WTC11 (cell line): ENCODE measurements at regions not wholly inside any gene's neighbourhood (a gene's known extent, or its start where the extent isn't known, plus 50 kb on each side); places are given as distances from the start of the nearest gene placed in this dataset.

Source experiments
- ATAC-seq: fragments of 200-7000 bp; cut with Tn5 transposase; 2 replicates; pipeline ENCODE4 v1.10.0; 2021; ENCODE audit warnings: mild to moderate bottlenecking, moderate library complexity
- CTCF ChIA-PET: fragments of 300-600 bp; sonication (Branson Sonifier 250); formaldehyde crosslinking; loops from one replicate; lab custom pipeline; 2021; ENCODE audit warnings: antibody characterized with exemption; lab: Charles Lee
- POLR2A ChIA-PET: fragments of 350-600 bp; sonication (Branson Sonifier 250); formaldehyde crosslinking; loops from one replicate; lab custom pipeline; 2021; ENCODE audit warnings: antibody characterized with exemption; lab: Charles Lee
- DNase-seq: peaks from one replicate; pipeline ENCODE4 v3.0.0; 2021; ENCODE audit warnings: low spot score
- H3K27ac Mint-ChIP-seq: 2 replicates; pipeline ENCODE4 v1.8.0; 2021; ENCODE audit warnings: mixed read lengths
- H3K27me3 Mint-ChIP-seq: 2 replicates; pipeline ENCODE4 v1.8.0; 2021; ENCODE audit warnings: low read depth, mild to moderate bottlenecking, moderate library complexity, mixed read lengths
- H3K36me3 Mint-ChIP-seq: 2 replicates; pipeline ENCODE4 v1.8.0; 2021; ENCODE audit warnings: mixed read lengths
- H3K4me1 Mint-ChIP-seq: 2 replicates; pipeline ENCODE4 v1.8.0; 2022; ENCODE audit warnings: mixed read lengths
- H3K4me3 Mint-ChIP-seq: 2 replicates; pipeline ENCODE4 v1.8.0; 2021; ENCODE audit warnings: mild to moderate bottlenecking, moderate library complexity, mixed read lengths
- H3K9me3 Mint-ChIP-seq: 2 replicates; pipeline ENCODE4 v1.8.0; 2021; ENCODE audit warnings: mixed read lengths
- CREB1 ChIP-seq: sonication (generic); formaldehyde crosslinking; IDR thresholded peaks from 2 replicates; pipeline ENCODE4 v1.8.0; 2023; ENCODE audit warnings: mild to moderate bottlenecking, missing genetic modification reagents
- EMX1 ChIP-seq: fragments of 250-450 bp; sonication (Bioruptor Pico); IDR thresholded peaks from 2 replicates; pipeline ENCODE4 v1.8.0; 2021; ENCODE audit warnings: mild to moderate bottlenecking
- ESRRA ChIP-seq: sonication (generic); formaldehyde crosslinking; IDR thresholded peaks from 2 replicates; pipeline ENCODE4 v1.8.1; 2022; ENCODE audit warnings: mild to moderate bottlenecking, missing genetic modification reagents, borderline replicate concordance
- ETV6 ChIP-seq: sonication (generic); formaldehyde crosslinking; IDR thresholded peaks from 2 replicates; pipeline ENCODE4 v1.8.1; 2022; ENCODE audit warnings: mild to moderate bottlenecking, missing genetic modification reagents
- IRF2 ChIP-seq: sonication (generic); formaldehyde crosslinking; IDR thresholded peaks from 2 replicates; pipeline ENCODE4 v1.8.0; 2022; ENCODE audit warnings: low read depth, missing genetic modification reagents, borderline replicate concordance
- MYBL2 ChIP-seq: sonication (generic); formaldehyde crosslinking; IDR thresholded peaks from 2 replicates; pipeline ENCODE4 v1.8.1; 2023; ENCODE audit warnings: mild to moderate bottlenecking, moderate library complexity, missing genetic modification reagents
- OVOL2 ChIP-seq: fragments of 250-450 bp; sonication (Bioruptor Pico); IDR thresholded peaks from 2 replicates; pipeline ENCODE4 v1.9.0; 2021; ENCODE audit warnings: mild to moderate bottlenecking, borderline replicate concordance
- PRRX2 ChIP-seq: fragments of 250-450 bp; sonication (Bioruptor Pico); IDR thresholded peaks from 2 replicates; pipeline ENCODE4 v1.8.0; 2021; ENCODE audit warnings: mild to moderate bottlenecking
- RELA ChIP-seq: sonication (generic); formaldehyde crosslinking; IDR thresholded peaks from 2 replicates; pipeline ENCODE4 v1.8.1; 2022; ENCODE audit warnings: missing genetic modification reagents, mild to moderate bottlenecking, borderline replicate concordance
- SP1 ChIP-seq: sonication (generic); formaldehyde crosslinking; conservative IDR thresholded peaks from 2 replicates; pipeline ENCODE4 v1.8.1; 2022; ENCODE audit warnings: missing genetic modification reagents
- TEAD1 ChIP-seq: sonication (generic); formaldehyde crosslinking; IDR thresholded peaks from 2 replicates; pipeline ENCODE4 v1.8.0; 2022; ENCODE audit warnings: mild to moderate bottlenecking, missing genetic modification reagents
- TEAD4 ChIP-seq: sonication (generic); formaldehyde crosslinking; IDR thresholded peaks from 2 replicates; pipeline ENCODE4 v1.8.0; 2022; ENCODE audit warnings: mild to moderate bottlenecking, missing genetic modification reagents
- ZNF263 ChIP-seq: sonication (generic); formaldehyde crosslinking; IDR thresholded peaks from 2 replicates; pipeline ENCODE4 v1.8.1; 2022; ENCODE audit warnings: low read depth, mild to moderate bottlenecking, moderate library complexity, missing genetic modification reagents
- ZNF317 ChIP-seq: sonication (generic); formaldehyde crosslinking; IDR thresholded peaks from 2 replicates; pipeline ENCODE4 v1.8.1; 2023; ENCODE audit warnings: low read depth, mild to moderate bottlenecking, moderate library complexity, missing genetic modification reagents, borderline replicate concordance
- ZNF416 ChIP-seq: fragments of 250-450 bp; sonication (Bioruptor Pico); IDR thresholded peaks from 2 replicates; pipeline ENCODE4 v1.9.0; 2021; ENCODE audit warnings: mild to moderate bottlenecking, inconsistent platforms
- TF ChIP-seq, protein P1 (sequence below): fragments of 250-450 bp; sonication (Bioruptor Pico); conservative IDR thresholded peaks from 2 replicates; pipeline ENCODE4 v1.9.0; 2021; ENCODE audit warnings: mild to moderate bottlenecking
- TF ChIP-seq, protein P2 (sequence below): sonication (generic); formaldehyde crosslinking; conservative IDR thresholded peaks from 2 replicates; pipeline ENCODE4 v1.8.1; 2023; ENCODE audit warnings: mild to moderate bottlenecking, low read depth, missing genetic modification reagents, moderate library complexity

DNA sequence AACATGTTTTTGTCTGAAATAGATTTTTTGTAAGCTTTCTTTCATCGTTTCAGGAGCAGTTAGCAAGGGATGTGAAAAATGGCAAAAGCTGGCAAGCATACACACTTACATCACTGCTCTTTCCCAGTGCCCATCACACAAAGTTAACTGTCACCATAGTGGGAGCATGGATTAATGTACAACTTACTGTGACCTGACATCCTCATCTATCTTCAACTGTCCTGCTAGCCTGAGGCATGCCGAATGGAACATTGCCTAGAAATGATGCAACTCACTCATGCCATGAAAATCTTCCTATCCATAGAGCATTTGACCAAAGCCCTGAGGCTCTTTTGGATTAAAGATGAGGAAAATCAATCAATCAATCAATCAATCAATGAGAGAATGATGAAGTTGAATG is 491.7 kb upstream of the SLC10A2 start:
- Mint-ChIP-seq H3K27me3 (peaks cover 4% of the 10 kb centered on the region; the same call in 1 of the 2 replicates), H3K4me1 (0 out of 2 replicates have a peak, but pooled peaks cover 4% of the 10 kb centered on the region), H3K9me3 (peaks cover 29% of the 10 kb centered on the region), H3K4me3 (no peak overlapping the region), H3K27ac (no peak overlapping the region), H3K36me3 (peaks cover 3% of the 10 kb centered on the region; the same call in 1 of the 2 replicates)
- ChIA-PET POLR2A (no interaction called here), CTCF (no interaction called here)
- DNase-seq (no peak), ATAC-seq (no peak)
- no peak for TF ChIP-seq EMX1 (CRISPR knock-in tag)

DNA sequence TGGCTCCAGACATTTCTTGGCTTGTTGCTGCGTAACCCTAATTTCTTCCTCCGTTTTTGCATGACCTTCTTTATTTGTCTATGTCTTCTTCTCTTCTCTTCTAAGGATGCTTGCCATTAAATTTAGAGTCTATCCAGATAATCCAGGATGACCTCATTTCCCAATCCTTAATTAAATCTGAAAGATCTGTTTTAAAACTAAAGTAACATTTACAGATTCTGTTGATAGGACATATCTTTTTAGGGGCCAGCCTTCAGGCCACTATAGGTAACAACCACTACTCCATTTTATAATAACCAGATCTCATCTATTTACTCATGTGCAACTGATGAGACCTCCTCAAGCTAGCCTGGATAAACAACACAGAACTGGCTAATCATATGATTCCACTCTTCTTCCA is 490.5 kb upstream of the SLC10A2 start:
- CTCF ChIA-PET, result no interaction called here
- DNase-seq (no peak), ATAC-seq (no peak)
- TF ChIP-seq ESRRA (CRISPR knock-in tag), result no peak
- no peak for TF ChIP-seq ETV6 (CRISPR knock-in tag)
- Mint-ChIP-seq H3K4me1 (peaks cover 7% of the 10 kb centered on the region), H3K36me3 (peaks cover 3% of the 10 kb centered on the region; the same call in 1 of the 2 replicates), H3K27ac (no peak overlapping the region), H3K27me3 (peaks cover 4% of the 10 kb centered on the region; the same call in 1 of the 2 replicates), H3K9me3 (peaks cover 22% of the 10 kb centered on the region), H3K4me3 (no peak overlapping the region)
- POLR2A ChIA-PET, result no interaction called here

DNA sequence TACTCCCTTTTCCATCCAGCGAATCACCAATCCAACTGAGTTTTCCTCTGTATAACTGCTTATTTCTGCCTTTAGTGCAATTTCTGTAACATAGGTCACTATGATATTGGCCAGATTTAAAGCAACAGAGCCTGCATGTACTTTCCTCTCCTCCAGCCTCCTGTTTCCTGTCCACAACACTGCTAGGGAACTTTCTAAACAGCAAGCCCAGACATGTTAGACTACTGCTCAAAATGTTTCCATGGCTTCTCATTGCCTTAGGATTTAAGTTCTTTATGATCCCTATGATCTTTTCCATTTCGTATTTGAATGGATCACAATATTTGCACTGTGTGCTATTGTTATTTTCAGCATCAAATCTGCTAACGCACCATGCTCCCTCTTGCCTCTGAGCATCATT is 481.7 kb upstream of the SLC10A2 start:
- Mint-ChIP-seq H3K36me3 (peaks cover 27% of the 10 kb centered on the region), H3K9me3 (peaks cover 44% of the 10 kb centered on the region), H3K4me1 (peaks cover 4% of the 10 kb centered on the region), H3K27me3 (peaks cover 6% of the 10 kb centered on the region)
- POLR2A ChIA-PET, result no interaction called here
- TF ChIP-seq IRF2 (no peak), CREB1 (no peak)
- TF ChIP-seq, all 79 proteins: peak for 0
- CTCF ChIA-PET, result no interaction called here
- H3K4me3 Mint-ChIP-seq, result no peak overlapping the region
- ATAC-seq (no peak), DNase-seq (no peak)
- no peak overlapping the region for H3K27ac Mint-ChIP-seq

DNA sequence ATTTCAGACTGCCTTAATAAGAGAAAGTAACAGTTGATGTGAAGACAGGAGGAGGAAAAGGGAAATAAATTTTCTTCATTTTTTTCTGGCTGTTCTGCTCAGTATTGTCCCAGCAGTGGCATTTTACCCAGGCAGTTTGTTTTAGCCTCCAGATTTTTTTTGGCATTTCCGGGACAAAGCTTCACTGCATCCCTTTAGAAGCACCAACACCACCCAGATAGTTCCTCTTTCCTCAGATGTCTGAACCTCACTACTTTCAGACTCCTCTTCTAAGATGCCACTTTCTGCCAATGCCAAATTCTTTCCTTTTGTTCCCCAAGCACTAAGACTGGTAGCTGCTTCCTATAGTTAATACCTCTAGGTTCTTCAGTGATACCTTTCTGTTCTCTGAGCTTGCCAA is 480.1 kb upstream of the SLC10A2 start:
- Mint-ChIP-seq H3K4me1 (no peaks in the 10 kb centered on the region), H3K4me3 (no peak overlapping the region), H3K9me3 (peaks cover 52% of the 10 kb centered on the region), H3K27me3 (peaks cover 6% of the 10 kb centered on the region; the same call in 1 of the 2 replicates), H3K27ac (no peak overlapping the region), H3K36me3 (peaks cover 33% of the 10 kb centered on the region)
- TF ChIP-seq, protein P1, sequence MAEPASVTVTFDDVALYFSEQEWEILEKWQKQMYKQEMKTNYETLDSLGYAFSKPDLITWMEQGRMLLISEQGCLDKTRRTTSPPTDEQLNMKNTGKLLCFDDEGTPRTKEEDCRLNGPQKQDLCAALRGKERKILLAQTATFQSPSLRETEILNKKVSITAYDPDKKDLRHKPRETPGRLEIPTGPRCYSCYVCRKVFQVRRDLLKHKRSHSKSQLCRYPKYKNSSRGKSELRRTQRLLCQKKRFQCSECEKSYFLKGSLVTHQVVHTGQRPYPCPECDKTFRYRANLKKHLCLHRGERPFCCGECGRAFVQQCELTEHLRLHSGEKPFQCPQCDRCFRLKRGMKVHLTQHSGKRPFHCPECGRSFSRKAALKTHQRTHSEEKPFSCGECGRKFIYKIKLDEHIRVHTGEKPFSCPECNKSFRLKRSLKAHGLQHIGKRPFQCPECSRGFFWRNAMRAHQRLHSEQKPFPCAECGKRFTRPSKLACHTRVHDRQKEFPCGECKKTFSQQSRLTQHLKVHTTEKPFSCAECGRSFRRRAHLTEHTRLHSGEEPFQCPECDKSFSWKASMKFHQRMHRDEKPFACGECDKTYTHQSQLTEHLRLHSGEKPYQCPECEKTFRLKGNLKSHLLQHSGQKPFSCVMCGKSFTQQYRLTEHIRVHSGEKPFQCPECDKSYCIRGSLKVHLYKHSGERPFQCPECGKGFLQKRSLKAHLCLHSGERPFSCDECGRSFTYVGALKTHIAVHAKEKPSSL (CRISPR knock-in tag), result no peak
- TF ChIP-seq SP1 (CRISPR knock-in tag), result no peak
- no peak for TF ChIP-seq RELA
- no peak for TF ChIP-seq ZNF263 (CRISPR knock-in tag)
- TF ChIP-seq ZNF317 (CRISPR knock-in tag), result no peak
- TF ChIP-seq, protein P2, sequence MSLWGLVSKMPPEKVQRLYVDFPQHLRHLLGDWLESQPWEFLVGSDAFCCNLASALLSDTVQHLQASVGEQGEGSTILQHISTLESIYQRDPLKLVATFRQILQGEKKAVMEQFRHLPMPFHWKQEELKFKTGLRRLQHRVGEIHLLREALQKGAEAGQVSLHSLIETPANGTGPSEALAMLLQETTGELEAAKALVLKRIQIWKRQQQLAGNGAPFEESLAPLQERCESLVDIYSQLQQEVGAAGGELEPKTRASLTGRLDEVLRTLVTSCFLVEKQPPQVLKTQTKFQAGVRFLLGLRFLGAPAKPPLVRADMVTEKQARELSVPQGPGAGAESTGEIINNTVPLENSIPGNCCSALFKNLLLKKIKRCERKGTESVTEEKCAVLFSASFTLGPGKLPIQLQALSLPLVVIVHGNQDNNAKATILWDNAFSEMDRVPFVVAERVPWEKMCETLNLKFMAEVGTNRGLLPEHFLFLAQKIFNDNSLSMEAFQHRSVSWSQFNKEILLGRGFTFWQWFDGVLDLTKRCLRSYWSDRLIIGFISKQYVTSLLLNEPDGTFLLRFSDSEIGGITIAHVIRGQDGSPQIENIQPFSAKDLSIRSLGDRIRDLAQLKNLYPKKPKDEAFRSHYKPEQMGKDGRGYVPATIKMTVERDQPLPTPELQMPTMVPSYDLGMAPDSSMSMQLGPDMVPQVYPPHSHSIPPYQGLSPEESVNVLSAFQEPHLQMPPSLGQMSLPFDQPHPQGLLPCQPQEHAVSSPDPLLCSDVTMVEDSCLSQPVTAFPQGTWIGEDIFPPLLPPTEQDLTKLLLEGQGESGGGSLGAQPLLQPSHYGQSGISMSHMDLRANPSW (CRISPR knock-in tag), result no peak
- no peak for TF ChIP-seq OVOL2 (CRISPR knock-in tag)
- no peak for TF ChIP-seq MYBL2 (CRISPR knock-in tag)
- no peak for TF ChIP-seq ZNF416 (CRISPR knock-in tag)
- no peak for TF ChIP-seq PRRX2 (CRISPR knock-in tag)
- TF ChIP-seq TEAD1 (CRISPR knock-in tag), result no peak
- TF ChIP-seq TEAD4 (CRISPR knock-in tag), result no peak
- no peak for ATAC-seq
- ChIA-PET POLR2A (no interaction called here), CTCF (no interaction called here)
- DNase-seq, result no peak
